Osteoblast (primary cell): ENCODE measurements at regions not wholly inside any gene's neighbourhood (a gene's known extent, or its start where the extent isn't known, plus 50 kb on each side); places are given as distances from the start of the nearest gene placed in this dataset.

Experiments used
- DNase-seq: peaks from one replicate; pipeline ENCODE4 v3.0.0; 2011; ENCODE audit warnings: low spot score, mixed read lengths; ENCODE audit not compliant: insufficient read length; ENCODE audit errors: missing footprints
- H2AFZ ChIP-seq: 2 replicates; pipeline ENCODE4 v1.6.0; 2011; ENCODE audit warnings: mild to moderate bottlenecking, low read length
- H3K27ac ChIP-seq: 2 replicates; pipeline ENCODE4 v1.5.1; 2011; ENCODE audit warnings: mild to moderate bottlenecking, low read depth, low read length, moderate library complexity
- H3K27me3 ChIP-seq: 2 replicates; pipeline ENCODE4 v1.6.0; 2012; ENCODE audit warnings: mild to moderate bottlenecking, control low read depth, inconsistent platforms, low read length, moderate library complexity; ENCODE audit not compliant: insufficient read depth
- H3K36me3 ChIP-seq: 2 replicates; pipeline ENCODE4 v1.5.1; 2011; ENCODE audit warnings: mild to moderate bottlenecking, low read length, control low read depth, moderate library complexity; ENCODE audit not compliant: insufficient read depth
- H3K4me1 ChIP-seq: 2 replicates; pipeline ENCODE4 v1.5.1; 2011; ENCODE audit warnings: mild to moderate bottlenecking, low read length, control low read depth, moderate library complexity; ENCODE audit not compliant: insufficient read depth
- H3K4me2 ChIP-seq: 2 replicates; pipeline ENCODE4 v1.6.0; 2011; ENCODE audit warnings: mild to moderate bottlenecking, low read length; ENCODE audit not compliant: insufficient read depth
- H3K4me3 ChIP-seq: fragments of 200-600 bp; sonication (generic); 3 replicates; pipeline ENCODE4 v1.5.1; 2012; ENCODE audit warnings: mild to moderate bottlenecking, low read length, inconsistent platforms; ENCODE audit not compliant: insufficient read depth
- H3K79me2 ChIP-seq: 2 replicates; pipeline ENCODE4 v1.6.0; 2012; ENCODE audit warnings: mild to moderate bottlenecking, low read length, control low read depth, inconsistent platforms; ENCODE audit not compliant: insufficient read depth
- H3K9me3 ChIP-seq: 2 replicates; pipeline ENCODE4 v1.5.1; 2011; ENCODE audit warnings: low read depth, low read length, control low read depth
- H4K20me1 ChIP-seq: 2 replicates; pipeline ENCODE4 v1.6.0; 2012; ENCODE audit warnings: mild to moderate bottlenecking, low read length, control low read depth; ENCODE audit not compliant: insufficient read depth
- CTCF ChIP-seq: IDR thresholded peaks from 2 replicates; pipeline ENCODE4 v1.5.1; 2011; ENCODE audit warnings: mild to moderate bottlenecking, low read depth, low read length, moderate library complexity; ENCODE audit errors: extremely low read depth

DNA sequence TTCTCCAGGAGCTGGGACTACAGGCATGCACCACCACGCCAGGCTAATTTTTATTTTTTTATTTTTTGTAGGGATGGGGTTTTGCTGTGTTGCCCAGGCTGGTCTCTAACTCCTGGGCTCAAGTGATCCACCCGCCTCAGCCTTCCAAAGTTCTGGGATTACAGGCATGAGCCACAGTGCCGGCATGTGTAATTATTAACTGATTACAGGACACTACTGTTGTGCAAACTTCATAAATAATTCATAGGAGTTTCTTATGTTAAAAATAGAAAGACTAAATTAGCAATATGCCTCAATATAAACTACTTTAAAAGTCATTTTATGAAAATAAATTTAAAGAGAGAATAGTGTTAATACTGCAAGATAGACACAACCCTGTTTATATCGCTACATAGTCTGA, 221.9 kb downstream of the SNCA start:
- Histone ChIP-seq H3K4me3 (no peak overlapping the region), H3K79me2 (no peaks in the 10 kb centered on the region), H2AFZ (no peak overlapping the region), H3K27ac (no peak overlapping the region), H3K4me1 (no peaks in the 10 kb centered on the region), H3K27me3 (no peaks in the 10 kb centered on the region), H3K9me3 (no peaks in the 10 kb centered on the region), H4K20me1 (no peaks in the 10 kb centered on the region), H3K36me3 (no peaks in the 10 kb centered on the region), H3K4me2 (no peak overlapping the region)
- no peak for TF ChIP-seq CTCF
- DNase-seq, result no peak

GRCh38 chr4:89614155-89614554, 222.8 kb downstream of the SNCA start:
- no peak for TF ChIP-seq CTCF
- no peak overlapping the region for H3K4me2 ChIP-seq
- no peak overlapping the region for H2AFZ ChIP-seq
- H4K20me1 ChIP-seq, result no peaks in the 10 kb centered on the region
- no peaks in the 10 kb centered on the region for H3K27me3 ChIP-seq
- no peak overlapping the region for H3K27ac ChIP-seq
- no peaks in the 10 kb centered on the region for H3K4me1 ChIP-seq
- DNase-seq, result no peak
- H3K36me3 ChIP-seq, result no peaks in the 10 kb centered on the region
- H3K79me2 ChIP-seq, result no peaks in the 10 kb centered on the region
- H3K4me3 ChIP-seq, result no peak overlapping the region
- no peaks in the 10 kb centered on the region for H3K9me3 ChIP-seq

DNA sequence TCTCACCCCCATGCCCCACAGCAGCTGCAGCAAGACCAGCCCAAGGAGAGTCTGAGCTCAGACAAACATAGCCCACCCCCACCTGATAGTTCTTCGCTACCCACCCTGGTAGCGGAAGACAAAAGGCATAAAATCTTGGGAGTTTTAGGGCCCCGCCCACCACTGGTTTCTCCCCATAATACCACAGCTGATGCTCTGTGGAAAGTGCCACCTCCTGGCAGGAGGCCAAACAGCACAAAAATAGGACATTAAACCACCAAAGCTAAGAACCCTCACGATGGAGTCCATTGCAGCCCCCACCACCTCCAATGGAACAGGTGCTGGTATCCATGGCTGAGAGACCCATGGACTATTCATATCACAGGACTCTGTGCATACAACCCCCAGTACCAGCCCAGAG, 226.7 kb downstream of the SNCA start:
- no peak for TF ChIP-seq CTCF

DNA sequence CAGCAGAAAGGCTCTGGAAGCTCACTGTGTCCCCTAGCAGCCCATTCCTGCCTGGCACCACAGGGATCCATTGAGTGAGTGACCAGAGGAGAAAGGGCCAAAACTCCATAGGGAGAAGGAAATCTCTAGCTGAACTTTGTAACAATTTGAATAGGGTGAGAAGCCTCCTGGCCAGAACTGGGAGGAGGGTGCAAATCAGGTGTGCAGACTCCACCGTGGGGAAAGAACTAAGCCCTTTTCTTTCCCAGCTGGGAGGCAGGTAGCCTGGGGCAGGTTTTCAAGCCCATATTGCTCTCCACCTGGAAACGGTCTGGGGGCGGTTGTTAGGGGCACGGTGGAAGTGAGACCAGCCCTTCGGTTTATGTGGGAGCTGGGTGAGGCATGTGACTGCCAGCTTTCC, 227.2 kb downstream of the SNCA start:
- H3K9me3 ChIP-seq, result no peaks in the 10 kb centered on the region
- no peak for TF ChIP-seq CTCF
- H4K20me1 ChIP-seq, result no peaks in the 10 kb centered on the region
- H3K4me3 ChIP-seq, result no peak overlapping the region
- no peaks in the 10 kb centered on the region for H3K27me3 ChIP-seq
- no peak overlapping the region for H3K27ac ChIP-seq
- H3K79me2 ChIP-seq, result no peaks in the 10 kb centered on the region
- H3K4me2 ChIP-seq, result no peak overlapping the region
- H2AFZ ChIP-seq, result no peak overlapping the region
- H3K36me3 ChIP-seq, result no peaks in the 10 kb centered on the region
- DNase-seq, result no peak
- no peaks in the 10 kb centered on the region for H3K4me1 ChIP-seq

More for the DNA sequence above, 226.7 kb downstream of the SNCA start:
- DNase-seq, result no peak
- Histone ChIP-seq H3K4me1 (no peaks in the 10 kb centered on the region), H3K9me3 (no peaks in the 10 kb centered on the region), H3K4me3 (no peak overlapping the region), H3K4me2 (no peak overlapping the region), H3K36me3 (no peaks in the 10 kb centered on the region), H3K27ac (no peak overlapping the region), H3K27me3 (no peaks in the 10 kb centered on the region), H3K79me2 (no peaks in the 10 kb centered on the region), H2AFZ (no peak overlapping the region), H4K20me1 (no peaks in the 10 kb centered on the region)
